ENCODE measurements at regions not wholly inside any gene's neighbourhood (a gene's known extent, or its start where the extent isn't known, plus 50 kb on each side); places are given as distances from the start of the nearest gene placed in this dataset.

GRCh38 chr3:132892956-132893355 is 145.2 kb upstream of the TMEM108 start:
- DNase-seq: no peak

- DNase-seq: no peak
Observed at GRCh38 chr3:132881756-132882409, 156.3 kb upstream of the TMEM108 start.

- no peak for DNase-seq
Observed at GRCh38 chr3:132880986-132881385, 157.2 kb upstream of the TMEM108 start.

- no peak for DNase-seq
Observed at GRCh38 chr3:132879656-132880055, 157.4 kb upstream of the NPHP3 start.

GRCh38 chr3:132874701-132875100 is 152.5 kb upstream of the NPHP3 start:
- no peak for DNase-seq

- DNase-seq: no peak
Observed at GRCh38 chr3:132872711-132873110, 150.5 kb upstream of the NPHP3 start.

GRCh38 chr3:132871956-132872355 is 149.7 kb upstream of the NPHP3 start:
- no peak for DNase-seq

GRCh38 chr3:132870541-132870940 is 148.3 kb upstream of the NPHP3 start:
- DNase-seq: peak in 1 of 2 experiments; percentile 52

GRCh38 chr3:132867956-132868355 is 145.7 kb upstream of the NPHP3 start:
- DNase-seq: no peak

- no peak for DNase-seq
Observed at GRCh38 chr3:132867526-132867925, 145.3 kb upstream of the NPHP3 start.

- no peak for DNase-seq
Observed at GRCh38 chr3:132857317-132857716, 135.1 kb upstream of the NPHP3 start.

- DNase-seq: no peak
Observed at GRCh38 chr3:132854856-132855535, 132.8 kb upstream of the NPHP3 start.

- DNase-seq: no peak
Observed at GRCh38 chr3:132847849-132848625, 125.8 kb upstream of the NPHP3 start.

GRCh38 chr3:132843851-132844553 is 121.8 kb upstream of the NPHP3 start:
- no peak for DNase-seq

GRCh38 chr3:132843349-132843748 is 121.1 kb upstream of the NPHP3 start:
- DNase-seq: no peak

GRCh38 chr3:132841621-132842020 is 119.4 kb upstream of the NPHP3 start:
- DNase-seq: no peak

GRCh38 chr3:132840201-132840700 is 118.0 kb upstream of the NPHP3 start:
- no peak for DNase-seq

GRCh38 chr3:132838477-132838876 is 116.3 kb upstream of the NPHP3 start:
- DNase-seq: no peak

GRCh38 chr3:132837615-132838014 is 115.4 kb upstream of the NPHP3 start:
- DNase-seq: no peak

- no peak for DNase-seq
Observed at GRCh38 chr3:132834356-132834755, 112.1 kb upstream of the NPHP3 start.

GRCh38 chr3:132829101-132829500 is 106.9 kb upstream of the NPHP3 start:
- no peak for DNase-seq

GRCh38 chr3:132822837-132823236 is 100.6 kb upstream of the NPHP3 start:
- no peak for DNase-seq

GRCh38 chr3:132822266-132822665 is 100.1 kb upstream of the NPHP3 start:
- no peak for DNase-seq
